HL-60 (cell line): ENCODE measurements at regions not wholly inside any gene's neighbourhood (a gene's known extent, or its start where the extent isn't known, plus 50 kb on each side); places are given as distances from the start of the nearest gene placed in this dataset.
"Not testable (repeated sequence)": the region's sequence is repeated elsewhere in the genome, so short reads cannot be mapped to it uniquely, and the experiment has no call there.

Experiments
- DNase-seq, 2 experiments: peaks; one replicate each; pipeline ENCODE4 v3.0.0-alpha.2; 2010 to 2020; ENCODE audit warnings: low read depth in 1 of 2, low spot score in 1 of 2
- H3K27ac ChIP-seq: fragments of 250-450 bp; sonication (Bioruptor Pico); replicated peaks from 2 replicates; pipeline ENCODE4 v1.5.1; 2020; ENCODE audit warnings: mild to moderate bottlenecking, moderate library complexity
- H3K27me3 ChIP-seq: fragments of 250-450 bp; sonication (Bioruptor Pico); 2 replicates; pipeline ENCODE4 v1.5.1; 2021; ENCODE audit warnings: mild to moderate bottlenecking, moderate library complexity; ENCODE audit not compliant: insufficient read depth, poor library complexity, severe bottlenecking
- H3K4me3 ChIP-seq: replicated peaks from 2 replicates; pipeline ENCODE4 v1.5.1; 2011; ENCODE audit warnings: mild to moderate bottlenecking, control low read depth, low read length; ENCODE audit not compliant: insufficient read depth
- GABPA ChIP-seq: IDR thresholded peaks from 2 replicates; pipeline ENCODE4 v1.6.1; 2012; ENCODE audit warnings: low read depth
- POLR2AphosphoS5 ChIP-seq: IDR thresholded peaks from 2 replicates; pipeline ENCODE4 v1.6.1; 2012; ENCODE audit warnings: low read depth
- SPI1 ChIP-seq: IDR thresholded peaks from 2 replicates; pipeline ENCODE4 v1.6.1; 2012; ENCODE audit warnings: low read depth, mild to moderate bottlenecking, borderline replicate concordance
- TF ChIP-seq, protein P1 (sequence below): IDR thresholded peaks from 2 replicates; pipeline ENCODE4 v1.6.1; 2012; ENCODE audit warnings: low read depth; ENCODE audit not compliant: insufficient replicate concordance
- TF ChIP-seq, protein P2 (sequence below): IDR thresholded peaks from one replicate; pipeline ENCODE4 v1.5.1; 2011; ENCODE audit warnings: low read length, control low read depth, inconsistent platforms; ENCODE audit not compliant: insufficient read depth

DNA sequence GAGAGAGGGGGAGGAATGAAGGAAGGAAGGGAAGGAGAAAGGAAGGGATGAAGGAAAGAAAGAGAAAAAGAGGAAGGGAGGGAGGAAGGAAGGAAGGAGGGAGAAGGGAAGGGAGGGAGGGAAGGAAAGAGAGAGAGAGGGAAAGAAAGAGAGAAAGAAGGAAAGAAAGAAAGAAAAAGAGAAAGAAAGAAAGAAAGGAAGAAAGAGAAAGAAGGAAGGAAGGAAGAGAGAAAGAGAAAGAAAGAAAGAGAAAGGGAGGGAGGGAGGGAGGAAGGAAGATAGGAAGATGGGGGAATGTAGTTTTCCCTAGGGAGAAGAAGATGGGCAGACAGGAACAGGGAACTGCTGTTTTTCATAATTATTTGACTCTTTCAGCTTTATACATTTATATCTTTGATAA, 115.1 kb upstream of the CXADR start:
- TF ChIP-seq SPI1 (no peak), POLR2AphosphoS5 (no peak), GABPA (no peak)
- TF ChIP-seq, protein P1, sequence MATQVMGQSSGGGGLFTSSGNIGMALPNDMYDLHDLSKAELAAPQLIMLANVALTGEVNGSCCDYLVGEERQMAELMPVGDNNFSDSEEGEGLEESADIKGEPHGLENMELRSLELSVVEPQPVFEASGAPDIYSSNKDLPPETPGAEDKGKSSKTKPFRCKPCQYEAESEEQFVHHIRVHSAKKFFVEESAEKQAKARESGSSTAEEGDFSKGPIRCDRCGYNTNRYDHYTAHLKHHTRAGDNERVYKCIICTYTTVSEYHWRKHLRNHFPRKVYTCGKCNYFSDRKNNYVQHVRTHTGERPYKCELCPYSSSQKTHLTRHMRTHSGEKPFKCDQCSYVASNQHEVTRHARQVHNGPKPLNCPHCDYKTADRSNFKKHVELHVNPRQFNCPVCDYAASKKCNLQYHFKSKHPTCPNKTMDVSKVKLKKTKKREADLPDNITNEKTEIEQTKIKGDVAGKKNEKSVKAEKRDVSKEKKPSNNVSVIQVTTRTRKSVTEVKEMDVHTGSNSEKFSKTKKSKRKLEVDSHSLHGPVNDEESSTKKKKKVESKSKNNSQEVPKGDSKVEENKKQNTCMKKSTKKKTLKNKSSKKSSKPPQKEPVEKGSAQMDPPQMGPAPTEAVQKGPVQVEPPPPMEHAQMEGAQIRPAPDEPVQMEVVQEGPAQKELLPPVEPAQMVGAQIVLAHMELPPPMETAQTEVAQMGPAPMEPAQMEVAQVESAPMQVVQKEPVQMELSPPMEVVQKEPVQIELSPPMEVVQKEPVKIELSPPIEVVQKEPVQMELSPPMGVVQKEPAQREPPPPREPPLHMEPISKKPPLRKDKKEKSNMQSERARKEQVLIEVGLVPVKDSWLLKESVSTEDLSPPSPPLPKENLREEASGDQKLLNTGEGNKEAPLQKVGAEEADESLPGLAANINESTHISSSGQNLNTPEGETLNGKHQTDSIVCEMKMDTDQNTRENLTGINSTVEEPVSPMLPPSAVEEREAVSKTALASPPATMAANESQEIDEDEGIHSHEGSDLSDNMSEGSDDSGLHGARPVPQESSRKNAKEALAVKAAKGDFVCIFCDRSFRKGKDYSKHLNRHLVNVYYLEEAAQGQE, result no peak
- TF ChIP-seq, protein P2, sequence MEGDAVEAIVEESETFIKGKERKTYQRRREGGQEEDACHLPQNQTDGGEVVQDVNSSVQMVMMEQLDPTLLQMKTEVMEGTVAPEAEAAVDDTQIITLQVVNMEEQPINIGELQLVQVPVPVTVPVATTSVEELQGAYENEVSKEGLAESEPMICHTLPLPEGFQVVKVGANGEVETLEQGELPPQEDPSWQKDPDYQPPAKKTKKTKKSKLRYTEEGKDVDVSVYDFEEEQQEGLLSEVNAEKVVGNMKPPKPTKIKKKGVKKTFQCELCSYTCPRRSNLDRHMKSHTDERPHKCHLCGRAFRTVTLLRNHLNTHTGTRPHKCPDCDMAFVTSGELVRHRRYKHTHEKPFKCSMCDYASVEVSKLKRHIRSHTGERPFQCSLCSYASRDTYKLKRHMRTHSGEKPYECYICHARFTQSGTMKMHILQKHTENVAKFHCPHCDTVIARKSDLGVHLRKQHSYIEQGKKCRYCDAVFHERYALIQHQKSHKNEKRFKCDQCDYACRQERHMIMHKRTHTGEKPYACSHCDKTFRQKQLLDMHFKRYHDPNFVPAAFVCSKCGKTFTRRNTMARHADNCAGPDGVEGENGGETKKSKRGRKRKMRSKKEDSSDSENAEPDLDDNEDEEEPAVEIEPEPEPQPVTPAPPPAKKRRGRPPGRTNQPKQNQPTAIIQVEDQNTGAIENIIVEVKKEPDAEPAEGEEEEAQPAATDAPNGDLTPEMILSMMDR, result no peak
- H3K27ac ChIP-seq, result no peak overlapping the region
- no peak for DNase-seq
- no peak overlapping the region for H3K4me3 ChIP-seq
- H3K27me3 ChIP-seq, result no peaks in the 10 kb centered on the region

DNA sequence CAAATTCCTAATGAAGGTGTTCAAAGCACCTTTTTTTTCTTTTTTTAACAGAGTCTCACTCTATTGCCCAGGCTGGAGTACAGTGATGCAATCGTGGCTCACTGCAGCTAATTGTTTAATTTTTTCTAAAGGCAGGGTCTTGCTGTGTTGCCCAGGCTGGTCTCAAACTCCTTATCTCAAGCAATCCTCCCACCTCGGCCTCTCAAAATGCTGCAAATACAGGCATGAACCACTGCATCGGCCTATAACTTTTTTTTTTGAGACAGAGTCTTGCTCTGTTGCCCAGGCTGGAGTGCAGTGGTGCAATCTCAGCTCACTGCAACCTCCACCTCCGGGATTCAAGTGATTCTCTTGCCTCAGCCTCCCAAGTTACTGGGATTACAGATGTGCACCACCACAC, 113.9 kb upstream of the CXADR start:
- DNase-seq, H3K4me3 ChIP-seq, H3K27me3 ChIP-seq, H3K27ac ChIP-seq: not testable (repeated sequence)

DNA sequence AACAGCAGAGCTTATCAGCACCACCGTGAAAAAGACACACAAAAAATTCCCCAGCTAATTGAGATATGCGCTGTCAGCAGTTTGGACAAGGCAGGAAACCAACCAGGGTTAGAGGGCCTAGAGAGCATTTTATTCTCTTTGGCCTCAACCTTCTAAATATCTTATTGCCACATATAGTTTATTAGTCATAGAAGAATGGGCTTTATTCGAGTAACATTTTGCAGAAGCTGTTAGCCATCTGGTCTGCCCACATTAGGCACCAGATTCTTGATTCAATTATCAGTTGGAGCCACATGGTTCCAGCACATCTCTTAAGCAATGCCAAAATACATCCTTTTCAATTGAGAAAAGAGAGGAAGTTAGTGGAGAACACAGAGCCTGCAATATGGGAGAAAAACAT, 109.9 kb upstream of the CXADR start:
- TF ChIP-seq, protein P2, result no peak
- no peak for TF ChIP-seq SPI1
- TF ChIP-seq, protein P1, result no peak
- TF ChIP-seq POLR2AphosphoS5, result no peak
- TF ChIP-seq GABPA, result no peak

DNA sequence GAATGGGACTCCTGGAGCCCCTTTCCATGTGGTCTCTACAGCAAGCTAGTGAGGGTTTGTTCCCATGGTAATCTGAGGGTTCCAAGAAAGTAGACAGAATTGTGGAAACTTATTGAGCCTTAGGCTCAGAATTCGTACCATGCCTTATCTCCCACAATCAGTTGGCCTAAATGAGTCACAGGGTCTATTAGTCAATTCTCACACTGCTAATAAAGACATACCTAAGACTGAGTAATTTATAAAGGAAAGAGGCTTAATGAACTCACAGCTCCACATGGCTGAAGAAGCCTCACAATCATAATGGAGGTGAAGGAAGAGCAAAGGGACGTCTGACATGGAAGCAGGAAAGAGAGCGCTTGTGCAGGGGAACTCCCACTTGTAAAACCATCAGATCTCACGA, 106.6 kb upstream of the CXADR start:
- H3K27ac ChIP-seq, result no peak overlapping the region
- TF ChIP-seq, protein P1, result no peak
- TF ChIP-seq, protein P2, result no peak
- TF ChIP-seq SPI1 (no peak), GABPA (no peak), POLR2AphosphoS5 (no peak)
- H3K4me3 ChIP-seq, result no peak overlapping the region
- no peak for DNase-seq
- no peaks in the 10 kb centered on the region for H3K27me3 ChIP-seq

More for the DNA sequence above, 109.9 kb upstream of the CXADR start:
- Histone ChIP-seq H3K27ac (no peak overlapping the region), H3K4me3 (no peak overlapping the region), H3K27me3 (no peaks in the 10 kb centered on the region)
- no peak for DNase-seq
